NT2/D1 (cell line): ENCODE measurements at regions not wholly inside any gene's neighbourhood (a gene's known extent, or its start where the extent isn't known, plus 50 kb on each side); places are given as distances from the start of the nearest gene placed in this dataset.

Source experiments
- YY1 ChIP-seq: IDR thresholded peaks from 2 replicates; pipeline ENCODE4 v1.6.1; 2011; ENCODE audit not compliant: insufficient read length, insufficient read depth
- ZNF274 ChIP-seq: IDR thresholded peaks from 2 replicates; pipeline ENCODE4 v1.6.1; 2011; ENCODE audit warnings: mild to moderate bottlenecking, low read depth, low read length

- TF ChIP-seq ZNF274 = no peak
- TF ChIP-seq YY1 = no peak
Observed at GRCh38 chr3:180516368-180516767, 85.6 kb upstream of the TTC14 start.
